ACHN (cell line): ENCODE measurements at regions not wholly inside any gene's neighbourhood (a gene's known extent, or its start where the extent isn't known, plus 50 kb on each side); places are given as distances from the start of the nearest gene placed in this dataset.
"Not testable (repeated sequence)": the region's sequence is repeated elsewhere in the genome, so short reads cannot be mapped to it uniquely, and the experiment has no call there.

Experiments
- DNase-seq: peaks from one replicate; pipeline ENCODE4 v3.0.0-alpha.2; 2015
- in situ Hi-C: cut with HindIII; loops from 2 replicates; pipeline ENCODE4 v1.10.0; 2017; ENCODE audit warnings: low sequenced_read_pairs, low pct_ligation_motif_present, low pct_unique_long_range_greater_than_20kb

- DNase-seq, result no peak
- in situ Hi-C loops, result no loop called here
Observed at GRCh38 chr21:17390569-17390968, 122.3 kb upstream of the CXADR start.

GRCh38 chr21:17391811-17392340, 121.0 kb upstream of the CXADR start:
- DNase-seq, result no peak
- in situ Hi-C loops, result no loop called here

- in situ Hi-C loops, result no loop called here
- DNase-seq, result no peak
Observed at GRCh38 chr21:17393413-17393812, 119.4 kb upstream of the CXADR start.

DNA sequence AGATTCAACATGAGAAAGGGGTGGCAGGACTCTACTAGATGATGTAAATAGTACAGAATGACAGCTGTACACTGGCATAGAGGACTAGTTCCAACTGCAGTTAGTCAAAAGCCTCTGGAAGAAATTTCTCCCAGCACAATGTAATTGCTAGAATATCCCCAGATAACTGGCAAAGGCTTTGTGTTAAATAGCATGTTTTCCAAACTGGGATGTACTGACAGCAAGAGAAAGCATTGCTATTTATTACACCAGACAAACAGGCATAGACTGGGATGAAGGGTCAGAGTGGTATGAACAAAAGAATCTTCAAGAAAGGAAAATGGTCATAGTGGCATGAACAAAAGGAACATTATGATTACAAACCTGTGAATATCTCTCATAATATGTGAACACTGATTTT, 115.9 kb upstream of the CXADR start:
- DNase-seq, result no peak
- in situ Hi-C loops, result no loop called here

GRCh38 chr21:17397703-17398102, 115.1 kb upstream of the CXADR start:
- in situ Hi-C loops, result no loop called here
- DNase-seq, result no peak

DNA sequence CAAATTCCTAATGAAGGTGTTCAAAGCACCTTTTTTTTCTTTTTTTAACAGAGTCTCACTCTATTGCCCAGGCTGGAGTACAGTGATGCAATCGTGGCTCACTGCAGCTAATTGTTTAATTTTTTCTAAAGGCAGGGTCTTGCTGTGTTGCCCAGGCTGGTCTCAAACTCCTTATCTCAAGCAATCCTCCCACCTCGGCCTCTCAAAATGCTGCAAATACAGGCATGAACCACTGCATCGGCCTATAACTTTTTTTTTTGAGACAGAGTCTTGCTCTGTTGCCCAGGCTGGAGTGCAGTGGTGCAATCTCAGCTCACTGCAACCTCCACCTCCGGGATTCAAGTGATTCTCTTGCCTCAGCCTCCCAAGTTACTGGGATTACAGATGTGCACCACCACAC, 113.9 kb upstream of the CXADR start:
- in situ Hi-C loops, DNase-seq: not testable (repeated sequence)

DNA sequence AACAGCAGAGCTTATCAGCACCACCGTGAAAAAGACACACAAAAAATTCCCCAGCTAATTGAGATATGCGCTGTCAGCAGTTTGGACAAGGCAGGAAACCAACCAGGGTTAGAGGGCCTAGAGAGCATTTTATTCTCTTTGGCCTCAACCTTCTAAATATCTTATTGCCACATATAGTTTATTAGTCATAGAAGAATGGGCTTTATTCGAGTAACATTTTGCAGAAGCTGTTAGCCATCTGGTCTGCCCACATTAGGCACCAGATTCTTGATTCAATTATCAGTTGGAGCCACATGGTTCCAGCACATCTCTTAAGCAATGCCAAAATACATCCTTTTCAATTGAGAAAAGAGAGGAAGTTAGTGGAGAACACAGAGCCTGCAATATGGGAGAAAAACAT, 109.9 kb upstream of the CXADR start:
- no peak for DNase-seq
- in situ Hi-C loops, result no loop called here

GRCh38 chr21:17406202-17406601, 106.6 kb upstream of the CXADR start:
- in situ Hi-C loops, result no loop called here
- no peak for DNase-seq

DNA sequence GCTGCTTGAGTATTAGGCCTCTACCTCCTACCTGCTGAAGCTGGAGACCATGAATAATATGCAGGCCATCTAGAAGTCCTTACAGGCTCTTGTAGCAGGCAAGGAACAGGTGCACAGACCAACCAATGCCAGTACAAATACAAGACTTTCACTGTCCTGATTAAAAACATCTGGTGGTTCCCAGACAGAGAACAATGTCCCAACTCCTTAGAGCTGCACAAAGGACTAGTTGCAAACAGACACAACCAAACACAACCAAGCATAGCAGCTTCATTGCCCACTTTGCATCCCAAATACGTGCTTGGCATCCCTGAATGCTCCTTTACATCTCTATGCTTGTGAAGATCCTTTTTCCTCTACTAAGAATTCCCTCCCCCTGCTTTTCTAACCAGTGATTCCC, 98.1 kb upstream of the CXADR start:
- in situ Hi-C loops, result no loop called here

DNA sequence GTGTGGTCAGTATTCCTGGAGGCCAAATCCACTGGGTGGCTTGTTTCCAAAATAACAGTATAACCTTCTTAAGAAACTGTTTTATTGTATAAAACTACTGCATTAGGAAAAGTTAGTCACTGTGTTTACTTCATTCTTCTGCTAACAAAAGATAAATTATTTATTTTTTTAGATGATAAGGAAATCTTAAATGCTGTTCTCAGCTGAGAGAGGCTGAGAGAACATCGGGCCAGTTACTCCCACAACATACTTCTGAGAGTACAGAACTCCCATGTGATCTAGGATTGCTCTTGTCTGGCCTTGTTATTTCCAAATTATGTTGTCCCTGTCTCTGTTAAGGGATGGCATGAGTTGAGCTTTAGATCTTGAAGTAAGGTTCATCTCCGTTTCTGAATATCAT, 96.7 kb upstream of the CXADR start:
- no peak for DNase-seq
- in situ Hi-C loops, result no loop called here

More for the DNA sequence above, 98.1 kb upstream of the CXADR start:
- DNase-seq, result no peak

- in situ Hi-C loops, result no loop called here
- DNase-seq, result no peak
Observed at GRCh38 chr21:17422931-17423330, 89.9 kb upstream of the CXADR start.

GRCh38 chr21:17427157-17427556, 85.7 kb upstream of the CXADR start:
- no peak for DNase-seq
- in situ Hi-C loops, result no loop called here

DNA sequence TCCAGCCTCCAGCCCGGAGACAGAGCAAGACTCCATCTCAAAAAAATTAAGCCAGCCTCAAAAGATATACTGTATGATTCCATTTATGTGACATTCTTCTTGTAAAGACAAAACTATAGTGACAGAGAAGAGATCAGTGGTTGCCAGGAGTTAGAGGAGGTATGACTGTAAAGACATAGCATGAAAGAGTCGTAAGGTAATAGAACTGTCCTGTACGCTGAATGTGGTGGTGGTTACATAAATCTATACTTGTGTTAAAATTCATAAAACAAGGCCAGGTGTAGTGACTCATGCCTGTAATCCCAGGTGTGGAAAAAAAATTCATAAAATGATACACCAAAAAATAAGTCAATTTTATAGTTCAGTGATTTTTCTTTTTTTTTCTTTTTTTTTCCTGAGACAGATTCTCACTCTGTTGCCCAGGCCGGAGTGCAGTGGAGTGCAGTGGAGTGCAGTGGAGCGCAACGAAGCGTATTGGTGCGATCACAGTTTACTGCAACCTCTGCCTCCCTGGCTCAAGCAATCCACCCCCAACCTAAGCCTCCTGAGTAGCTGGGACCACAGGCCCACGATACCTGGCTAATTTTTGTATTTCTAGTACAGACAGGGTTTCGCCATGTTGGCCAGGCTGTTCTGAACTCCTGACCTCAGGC, 84.9 kb upstream of the CXADR start:
- DNase-seq, result peak; percentile 81
- in situ Hi-C loops, result no loop called here

- in situ Hi-C loops, result no loop called here
- DNase-seq, result peak; percentile 50
Observed at GRCh38 chr21:17428484-17428869, 84.4 kb upstream of the CXADR start.

DNA sequence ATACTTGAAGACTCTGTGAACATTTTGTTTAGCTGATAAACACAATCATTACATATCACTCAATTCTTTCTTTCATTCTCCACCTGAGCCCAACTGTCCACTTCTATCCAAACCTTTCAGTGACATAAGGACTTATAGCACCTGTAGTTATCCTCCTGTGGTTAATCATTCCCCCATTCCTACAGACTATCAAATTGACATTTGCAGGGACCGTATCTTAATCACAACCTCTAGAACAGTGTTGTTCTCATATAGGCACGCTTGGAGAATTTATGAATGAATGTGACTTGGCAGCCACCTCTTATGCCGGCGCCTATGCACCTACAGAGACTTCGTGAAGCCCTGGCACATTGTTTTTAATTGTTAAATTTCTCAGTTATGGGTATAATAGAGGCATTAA, 83.9 kb upstream of the CXADR start:
- in situ Hi-C loops, result no loop called here
- DNase-seq, result no peak

- DNase-seq, result no peak
- in situ Hi-C loops, result no loop called here
Observed at GRCh38 chr21:17429936-17430335, 82.9 kb upstream of the CXADR start.

- DNase-seq, result no peak
- in situ Hi-C loops, result no loop called here
Observed at GRCh38 chr21:17432732-17433057, 80.1 kb upstream of the CXADR start.

- DNase-seq, result no peak
- in situ Hi-C loops, result no loop called here
Observed at GRCh38 chr21:17433730-17434129, 79.1 kb upstream of the CXADR start.

GRCh38 chr21:17435565-17436543, 77.0 kb upstream of the CXADR start:
- in situ Hi-C loops, result no loop called here
- no peak for DNase-seq

DNA sequence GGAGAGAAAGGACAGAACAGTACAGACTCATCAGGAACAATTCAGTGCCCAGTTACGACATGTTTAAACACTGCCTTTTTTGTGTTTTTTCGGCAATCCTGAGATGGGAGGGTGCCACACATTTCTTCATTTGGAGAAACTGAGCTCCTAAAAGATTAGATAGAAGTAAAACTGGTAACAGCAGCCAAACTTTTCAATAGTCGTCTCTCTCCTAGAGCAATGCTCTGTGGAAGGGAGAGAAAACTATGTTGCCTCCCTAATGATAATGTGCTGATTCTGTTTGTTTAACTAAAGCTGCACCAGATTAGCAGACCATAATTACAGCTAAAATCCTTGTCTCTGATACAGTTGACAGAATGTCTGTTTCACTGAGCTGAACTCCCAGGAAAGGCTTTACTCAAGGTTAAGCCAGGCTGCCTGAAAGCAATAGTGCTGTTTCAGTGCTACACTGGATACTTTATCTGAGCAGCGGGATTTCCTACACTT, 76.2 kb upstream of the CXADR start:
- in situ Hi-C loops, result no loop called here
- no peak for DNase-seq
